ENCODE measurements at regions not wholly inside any gene's neighbourhood (a gene's known extent, or its start where the extent isn't known, plus 50 kb on each side); places are given as distances from the start of the nearest gene placed in this dataset.

DNA sequence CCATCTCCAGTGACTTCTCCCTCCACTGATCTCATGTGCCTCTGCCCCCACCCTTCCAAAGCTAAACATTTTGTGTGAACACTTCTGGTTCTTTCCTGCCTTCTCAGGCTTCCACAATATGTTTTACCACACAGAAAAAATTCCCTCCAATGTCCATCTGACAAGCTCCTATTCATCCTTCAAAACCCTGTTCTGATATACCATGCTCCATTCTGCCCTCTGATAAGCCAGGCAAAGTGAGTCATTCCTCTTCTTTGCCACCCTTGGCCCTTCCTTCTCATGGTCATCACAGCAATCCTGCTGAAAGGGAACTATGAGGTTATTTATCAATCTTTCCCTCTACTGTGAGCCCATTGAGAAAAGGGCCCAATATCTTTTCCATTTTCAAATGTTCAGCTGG lies 97.6 kb downstream of the BARX1 start:
- TF ChIP-seq ZFP30 (CRISPR knock-in tag; IDR thresholded peaks at IDR 0.05): no peak
- TF ChIP-seq ZNF565 (CRISPR knock-in tag; conservative IDR thresholded peaks at IDR 0.05; ENCODE audit: low read depth): no peak
- no peak for TF ChIP-seq SNAI2 (CRISPR knock-in tag; IDR thresholded peaks at IDR 0.05)
- TF ChIP-seq ARNTL (CRISPR knock-in tag; IDR thresholded peaks at IDR 0.05; ENCODE audit: borderline replicate concordance, low read depth): no peak
- TF ChIP-seq, protein P1, sequence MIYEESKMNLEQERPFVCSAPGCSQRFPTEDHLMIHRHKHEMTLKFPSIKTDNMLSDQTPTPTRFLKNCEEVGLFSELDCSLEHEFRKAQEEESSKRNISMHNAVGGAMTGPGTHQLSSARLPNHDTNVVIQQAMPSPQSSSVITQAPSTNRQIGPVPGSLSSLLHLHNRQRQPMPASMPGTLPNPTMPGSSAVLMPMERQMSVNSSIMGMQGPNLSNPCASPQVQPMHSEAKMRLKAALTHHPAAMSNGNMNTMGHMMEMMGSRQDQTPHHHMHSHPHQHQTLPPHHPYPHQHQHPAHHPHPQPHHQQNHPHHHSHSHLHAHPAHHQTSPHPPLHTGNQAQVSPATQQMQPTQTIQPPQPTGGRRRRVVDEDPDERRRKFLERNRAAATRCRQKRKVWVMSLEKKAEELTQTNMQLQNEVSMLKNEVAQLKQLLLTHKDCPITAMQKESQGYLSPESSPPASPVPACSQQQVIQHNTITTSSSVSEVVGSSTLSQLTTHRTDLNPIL (CRISPR knock-in tag; IDR thresholded peaks at IDR 0.05; ENCODE audit: low read depth): no peak
- no peak for TF ChIP-seq BACH2 (CRISPR knock-in tag; IDR thresholded peaks at IDR 0.05; ENCODE audit: borderline replicate concordance)
- TF ChIP-seq ZNF70 (CRISPR knock-in tag; IDR thresholded peaks at IDR 0.05): no peak
- TF ChIP-seq TOX (CRISPR knock-in tag; IDR thresholded peaks at IDR 0.05; ENCODE audit: borderline replicate concordance): no peak
- no peak for TF ChIP-seq RARB (CRISPR knock-in tag; IDR thresholded peaks at IDR 0.05)
- TF ChIP-seq, protein P2, sequence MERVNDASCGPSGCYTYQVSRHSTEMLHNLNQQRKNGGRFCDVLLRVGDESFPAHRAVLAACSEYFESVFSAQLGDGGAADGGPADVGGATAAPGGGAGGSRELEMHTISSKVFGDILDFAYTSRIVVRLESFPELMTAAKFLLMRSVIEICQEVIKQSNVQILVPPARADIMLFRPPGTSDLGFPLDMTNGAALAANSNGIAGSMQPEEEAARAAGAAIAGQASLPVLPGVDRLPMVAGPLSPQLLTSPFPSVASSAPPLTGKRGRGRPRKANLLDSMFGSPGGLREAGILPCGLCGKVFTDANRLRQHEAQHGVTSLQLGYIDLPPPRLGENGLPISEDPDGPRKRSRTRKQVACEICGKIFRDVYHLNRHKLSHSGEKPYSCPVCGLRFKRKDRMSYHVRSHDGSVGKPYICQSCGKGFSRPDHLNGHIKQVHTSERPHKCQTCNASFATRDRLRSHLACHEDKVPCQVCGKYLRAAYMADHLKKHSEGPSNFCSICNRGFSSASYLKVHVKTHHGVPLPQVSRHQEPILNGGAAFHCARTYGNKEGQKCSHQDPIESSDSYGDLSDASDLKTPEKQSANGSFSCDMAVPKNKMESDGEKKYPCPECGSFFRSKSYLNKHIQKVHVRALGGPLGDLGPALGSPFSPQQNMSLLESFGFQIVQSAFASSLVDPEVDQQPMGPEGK (CRISPR knock-in tag; IDR thresholded peaks at IDR 0.05; ENCODE audit: borderline replicate concordance): no peak
- TF ChIP-seq, protein P3, sequence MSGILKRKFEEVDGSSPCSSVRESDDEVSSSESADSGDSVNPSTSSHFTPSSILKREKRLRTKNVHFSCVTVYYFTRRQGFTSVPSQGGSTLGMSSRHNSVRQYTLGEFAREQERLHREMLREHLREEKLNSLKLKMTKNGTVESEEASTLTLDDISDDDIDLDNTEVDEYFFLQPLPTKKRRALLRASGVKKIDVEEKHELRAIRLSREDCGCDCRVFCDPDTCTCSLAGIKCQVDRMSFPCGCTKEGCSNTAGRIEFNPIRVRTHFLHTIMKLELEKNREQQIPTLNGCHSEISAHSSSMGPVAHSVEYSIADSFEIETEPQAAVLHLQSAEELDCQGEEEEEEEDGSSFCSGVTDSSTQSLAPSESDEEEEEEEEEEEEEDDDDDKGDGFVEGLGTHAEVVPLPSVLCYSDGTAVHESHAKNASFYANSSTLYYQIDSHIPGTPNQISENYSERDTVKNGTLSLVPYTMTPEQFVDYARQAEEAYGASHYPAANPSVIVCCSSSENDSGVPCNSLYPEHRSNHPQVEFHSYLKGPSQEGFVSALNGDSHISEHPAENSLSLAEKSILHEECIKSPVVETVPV (CRISPR knock-in tag; IDR thresholded peaks at IDR 0.05): no peak
- no peak for TF ChIP-seq ISL1 (CRISPR knock-in tag; IDR thresholded peaks at IDR 0.05)
- TF ChIP-seq ZNF8 (CRISPR knock-in tag; IDR thresholded peaks at IDR 0.05): no peak
- TF ChIP-seq CSDC2 (CRISPR knock-in tag; IDR thresholded peaks at IDR 0.05): no peak
